Fibroblast of upper back skin (primary cell): ENCODE measurements at regions not wholly inside any gene's neighbourhood (a gene's known extent, or its start where the extent isn't known, plus 50 kb on each side); places are given as distances from the start of the nearest gene placed in this dataset.
"Not testable (repeated sequence)": the region's sequence is repeated elsewhere in the genome, so short reads cannot be mapped to it uniquely, and the experiment has no call there.

Experiments
- DNase-seq: peaks from one replicate; pipeline ENCODE4 v3.0.0-alpha.2; 2013

DNA sequence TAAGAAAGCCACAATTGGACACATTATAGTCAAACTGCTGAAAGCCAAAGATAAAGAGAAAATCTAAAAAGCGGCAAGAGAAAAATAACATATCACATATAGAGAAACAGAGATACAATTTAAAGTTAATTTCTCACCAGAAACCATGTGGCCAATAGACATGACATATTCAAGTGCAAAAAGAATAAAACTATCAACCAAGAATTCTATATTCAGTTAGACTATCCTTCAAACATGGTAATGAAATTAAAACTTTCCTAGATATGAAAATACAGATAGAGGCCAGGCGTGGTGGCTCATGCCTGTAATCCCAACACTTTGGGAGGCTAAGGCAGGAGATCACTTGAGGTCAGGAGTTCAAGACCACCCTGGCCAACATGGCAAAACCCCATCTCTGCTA is 129.1 kb upstream of the RNF32 start:
- no peak for DNase-seq

DNA sequence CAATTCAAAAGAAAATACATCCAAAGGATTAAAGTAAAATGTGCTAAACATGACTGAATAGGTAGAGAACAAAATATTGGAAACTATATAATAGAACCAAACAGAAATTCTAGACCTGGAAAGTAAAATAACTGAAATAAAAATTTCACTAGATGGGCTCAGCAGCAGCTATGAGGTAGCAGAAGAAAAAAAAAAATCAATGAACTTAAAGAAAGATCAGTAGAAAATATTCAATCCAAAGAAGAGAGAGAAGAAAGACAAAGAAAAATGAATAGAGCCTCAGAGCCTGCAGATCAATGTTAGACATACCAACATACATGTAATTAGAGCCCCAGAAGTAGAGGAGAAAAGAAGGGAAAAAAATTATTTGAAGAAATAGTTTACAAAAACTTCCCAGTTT is 129.6 kb upstream of the RNF32 start:
- no peak for DNase-seq

GRCh38 chr7:156509216-156509615 is 131.4 kb upstream of the RNF32 start:
- DNase-seq, result no peak

DNA sequence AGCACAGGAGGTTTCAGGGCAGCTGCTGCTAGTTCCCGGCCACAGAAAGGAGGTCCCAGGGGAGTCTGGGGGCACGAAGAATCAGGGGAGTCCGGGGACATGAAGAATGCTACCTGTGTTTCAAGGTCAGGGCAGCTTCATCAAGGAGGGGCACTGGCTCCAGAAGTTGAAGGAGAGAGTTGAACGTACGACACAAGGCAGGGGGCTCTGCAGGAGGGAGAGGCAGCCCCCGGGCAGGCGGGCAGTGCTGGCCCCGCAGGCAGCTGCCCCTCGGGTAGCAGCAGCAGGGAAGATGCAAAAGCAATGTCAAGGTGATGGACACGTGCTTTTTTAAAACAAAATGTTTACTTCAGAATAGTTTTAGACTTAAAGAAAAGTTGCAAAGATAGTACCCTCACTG is 134.7 kb upstream of the RNF32 start:
- no peak for DNase-seq

DNA sequence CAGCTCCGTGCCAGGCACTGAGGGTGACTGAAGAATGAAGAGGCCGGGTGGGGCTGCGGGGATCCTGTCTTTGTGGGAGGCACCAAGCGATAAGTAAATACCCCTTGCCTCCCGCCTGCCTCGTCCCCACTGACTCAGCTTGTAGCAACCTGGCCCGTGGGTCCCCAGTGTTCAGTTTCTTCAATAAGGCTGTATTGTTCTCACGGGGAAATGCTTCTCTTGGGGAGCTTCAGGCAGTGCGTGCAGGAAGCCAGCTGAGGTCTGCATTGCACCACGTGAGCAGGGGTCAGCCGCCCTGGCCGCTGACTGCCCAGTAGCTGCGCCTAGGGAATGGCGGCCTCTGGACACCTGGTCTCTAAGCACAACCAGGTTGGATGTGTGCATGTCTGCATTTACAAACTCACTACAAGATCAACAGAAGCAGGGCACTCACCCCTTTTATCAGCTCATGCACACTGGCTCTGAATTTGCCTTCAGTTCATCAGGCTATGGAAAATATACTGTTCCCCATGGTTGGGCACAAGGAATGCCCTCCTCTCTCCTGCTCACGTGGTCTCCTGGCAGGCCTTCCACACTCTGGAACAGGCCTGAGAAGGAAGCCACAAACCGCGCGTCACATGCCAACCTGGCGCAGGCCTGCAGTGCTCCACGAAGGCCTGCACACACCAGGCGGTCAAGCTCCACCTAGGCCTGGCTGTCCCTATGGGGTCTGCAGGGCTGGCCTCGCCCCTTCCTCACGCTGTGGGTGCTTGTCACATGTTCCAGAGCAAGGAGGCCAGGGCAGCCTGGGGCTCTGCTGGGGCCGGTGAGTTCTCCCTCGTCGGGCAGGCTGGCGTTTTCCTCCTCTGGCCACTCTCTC is 135.7 kb upstream of the RNF32 start:
- DNase-seq, result no peak

GRCh38 chr7:156504006-156504405 is 136.6 kb upstream of the RNF32 start:
- DNase-seq, result no peak

- no peak for DNase-seq
Measured at GRCh38 chr7:156503196-156503595, 137.4 kb upstream of the RNF32 start.

GRCh38 chr7:156501815-156502214 is 138.8 kb upstream of the RNF32 start:
- DNase-seq, result not testable (repeated sequence)

GRCh38 chr7:156499247-156499881 is 141.2 kb upstream of the RNF32 start:
- DNase-seq, result no peak

DNA sequence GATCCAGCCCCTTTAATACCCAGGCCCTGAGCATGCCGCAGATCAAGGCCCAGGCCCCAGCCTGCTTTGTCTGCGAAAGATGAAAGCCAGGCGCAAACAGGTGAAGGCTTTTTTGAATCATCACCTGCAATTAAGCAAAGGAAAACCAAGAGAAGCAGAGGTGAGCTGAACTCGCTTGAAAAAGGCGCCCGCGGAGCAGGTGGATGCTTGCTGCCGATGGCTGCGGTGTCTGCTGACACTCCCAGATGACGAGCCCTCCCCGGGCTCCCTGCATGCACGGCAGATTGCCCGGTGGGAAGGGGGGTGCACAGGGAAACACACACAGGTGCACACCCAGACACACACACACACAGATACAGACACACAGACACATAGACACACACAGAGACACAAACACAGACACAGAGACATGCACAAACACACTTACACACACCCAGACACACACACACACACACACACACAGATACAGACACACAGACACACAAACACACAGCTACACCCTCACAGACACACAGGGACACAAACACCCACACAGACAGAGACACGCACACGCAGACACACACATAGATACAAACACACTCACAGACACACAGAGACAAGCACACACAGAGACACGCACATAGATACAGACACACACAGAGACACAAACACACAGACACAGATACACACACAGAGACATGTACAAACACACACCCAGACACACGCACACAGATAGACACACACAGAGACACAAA is 142.6 kb upstream of the RNF32 start:
- DNase-seq, result no peak

- no peak for DNase-seq
Measured at GRCh38 chr7:156496865-156497264, 143.7 kb upstream of the RNF32 start.

GRCh38 chr7:156496363-156496769 is 144.2 kb upstream of the RNF32 start:
- no peak for DNase-seq

DNA sequence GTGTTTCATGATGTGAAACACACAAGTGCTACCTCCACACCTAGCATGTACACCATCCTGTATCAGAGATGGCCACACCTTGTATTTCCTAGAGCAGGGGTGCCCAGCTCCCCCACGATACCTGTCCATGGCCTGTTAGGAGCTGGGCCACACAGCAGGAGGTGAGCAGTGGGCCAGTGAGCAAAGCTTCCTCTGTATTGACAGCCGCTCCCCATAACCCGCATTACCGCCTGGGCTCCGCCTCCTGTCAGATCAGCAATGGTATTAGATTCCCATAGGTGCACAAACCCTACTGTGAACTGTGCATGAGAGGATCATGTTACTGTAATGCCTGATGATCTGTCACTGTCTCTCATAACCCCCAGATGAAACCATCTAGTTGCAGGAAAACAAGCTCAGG is 145.6 kb upstream of the RNF32 start:
- no peak for DNase-seq

DNA sequence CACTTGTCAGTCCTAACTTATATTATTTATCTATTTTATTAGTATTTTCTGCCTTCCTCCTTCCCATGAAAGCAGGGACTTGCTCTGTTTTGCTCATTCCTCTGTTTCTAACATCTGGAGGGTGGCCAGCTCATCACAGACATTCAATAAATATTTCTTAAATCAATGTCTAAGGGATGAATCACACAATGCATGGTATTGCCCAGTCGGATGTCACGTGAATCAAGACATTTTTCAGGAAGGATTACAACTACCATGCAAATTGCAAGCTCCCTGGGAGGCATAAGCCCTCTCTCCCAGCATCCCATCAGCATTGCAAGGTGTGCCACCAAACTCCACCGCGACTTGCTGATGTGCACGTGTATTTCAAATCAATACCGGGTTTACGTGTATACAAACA is 146.6 kb upstream of the RNF32 start:
- peak; percentile 10 for DNase-seq

DNA sequence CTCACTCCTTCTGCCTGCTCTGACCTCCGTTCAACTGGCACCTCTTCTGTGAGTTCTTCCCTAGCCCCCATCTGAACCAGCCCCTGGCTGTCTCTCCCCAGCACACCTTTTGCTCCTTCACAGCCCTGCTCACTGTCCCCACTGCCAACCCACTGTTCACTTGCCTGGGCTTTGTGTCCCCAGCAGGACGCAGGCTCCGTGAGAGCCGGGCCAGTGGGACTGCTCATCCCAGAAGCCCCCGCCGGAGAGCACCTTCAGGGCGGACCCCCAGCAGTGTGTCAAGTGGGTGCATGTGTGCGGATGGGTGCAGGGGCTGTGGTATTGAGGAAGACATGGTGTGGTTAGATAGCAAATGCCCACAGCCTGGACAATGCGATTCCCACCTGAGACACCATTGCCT is 148.4 kb upstream of the RNF32 start:
- DNase-seq, result no peak

DNA sequence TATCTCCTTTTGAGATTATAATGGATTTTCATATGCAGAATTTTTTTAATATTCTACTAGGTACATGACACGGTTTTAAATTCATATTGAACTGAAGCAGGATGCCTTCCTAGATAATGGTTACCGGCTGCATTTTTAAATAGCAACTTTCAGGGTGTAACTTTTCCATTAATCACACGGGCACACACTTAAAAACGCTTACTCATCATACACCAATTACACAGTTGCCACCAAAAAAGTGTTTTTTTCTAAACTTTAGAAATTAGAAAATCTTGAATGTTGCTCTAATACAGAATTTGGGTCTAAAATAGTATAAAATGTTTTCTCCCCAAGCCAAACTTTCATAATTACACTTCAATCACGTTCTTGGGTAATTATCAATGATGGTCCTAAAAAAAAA is 149.1 kb upstream of the RNF32 start:
- DNase-seq, result no peak

- no peak for DNase-seq
Measured at GRCh38 chr7:156490021-156490800, 150.4 kb upstream of the RNF32 start.

DNA sequence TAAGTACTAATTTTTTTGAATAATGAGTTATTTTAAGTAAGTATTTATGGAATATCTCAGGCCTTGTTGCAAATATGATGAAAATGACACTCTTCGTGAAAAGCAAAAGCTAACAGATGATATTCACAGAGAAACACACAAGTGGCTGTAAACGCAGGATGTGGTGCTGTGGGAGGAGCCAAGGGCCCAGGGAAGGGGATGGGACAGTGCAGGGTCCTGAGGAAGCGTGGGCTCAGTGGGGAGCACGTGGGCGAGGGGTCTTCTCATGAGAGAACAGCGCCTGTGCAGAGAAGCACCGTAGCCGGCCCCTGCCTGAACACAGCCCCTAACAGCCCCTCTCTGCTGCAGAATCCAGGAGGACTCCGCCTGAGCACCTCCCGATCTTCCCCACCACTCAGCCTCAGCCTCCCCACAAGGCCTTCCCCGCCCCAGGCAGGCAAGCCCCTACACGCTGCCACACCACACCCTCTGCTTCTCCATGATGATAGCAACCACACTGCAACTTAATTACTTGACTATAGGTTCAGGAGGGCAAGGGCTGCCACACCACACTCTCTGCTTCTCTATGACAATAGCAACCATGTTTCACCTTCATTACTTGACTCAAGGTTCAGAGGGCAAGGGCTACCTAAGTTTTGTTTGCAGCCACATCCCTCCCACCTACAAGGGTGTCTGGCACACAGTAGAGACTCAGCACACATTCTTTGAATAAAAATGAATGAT is 152.6 kb upstream of the RNF32 start:
- no peak for DNase-seq

GRCh38 chr7:156480671-156481070 is 159.9 kb upstream of the RNF32 start:
- DNase-seq, result no peak

DNA sequence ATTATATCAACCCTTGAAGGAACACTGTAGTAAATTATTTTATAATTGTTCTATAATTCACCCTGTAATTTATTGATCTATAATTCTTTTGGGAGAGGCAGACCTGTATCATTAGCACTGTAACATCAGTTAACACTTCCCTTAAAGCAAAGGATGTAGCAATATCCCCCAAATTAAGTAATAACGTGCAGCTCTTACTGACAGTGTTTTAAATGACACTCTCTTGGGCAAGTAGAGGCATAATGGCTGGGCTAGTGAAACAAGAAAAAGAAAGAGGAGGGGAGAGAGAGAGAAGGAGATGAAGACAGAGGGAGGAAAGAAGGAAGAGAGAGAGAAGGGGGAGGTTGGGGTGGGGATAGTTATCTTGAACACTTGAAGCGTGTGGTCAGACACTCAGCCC is 161.0 kb upstream of the RNF32 start:
- DNase-seq, result no peak

GRCh38 chr7:156478486-156478885 is 162.1 kb upstream of the RNF32 start:
- DNase-seq, result no peak

DNA sequence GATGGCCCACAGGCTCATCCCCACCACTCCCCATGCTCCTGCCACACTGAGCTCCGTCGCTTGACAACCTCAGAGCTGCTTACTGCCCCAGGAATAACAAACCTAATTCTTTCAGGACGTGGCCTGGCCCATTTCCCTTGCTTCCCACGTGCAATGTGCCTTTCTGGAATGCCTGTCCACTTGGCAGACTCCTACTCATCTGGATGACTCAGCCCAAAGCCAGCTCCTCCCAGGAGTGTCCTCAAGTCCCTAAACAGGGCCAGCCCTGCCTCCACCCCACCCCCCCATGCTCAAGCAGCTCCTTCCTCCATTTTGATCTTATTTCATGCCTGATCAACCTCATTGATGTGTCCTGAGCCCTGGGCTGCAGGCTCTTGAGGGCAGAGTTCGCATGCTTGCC is 164.9 kb upstream of the RNF32 start:
- DNase-seq, result peak; percentile 19
